A673 (cell line): ENCODE measurements at regions not wholly inside any gene's neighbourhood (a gene's known extent, or its start where the extent isn't known, plus 50 kb on each side); places are given as distances from the start of the nearest gene placed in this dataset.
A peak's percentile ranks its signal among the peaks of the same experiment; 100 is the strongest.

Experiments
- BruUV-seq: library from RNA; stranded (reverse); fragments of 400-500 nt; replicated peaks from 2 replicates; lab custom pipeline; 2021; lab: Mats Ljungman, UMichigan
- CTCF ChIA-PET: fragments of 300-600 bp; sonication (Branson Sonifier 250); formaldehyde crosslinking; loops from one replicate; lab custom pipeline; 2022; ENCODE audit warnings: antibody characterized with exemption; lab: Charles Lee
- POLR2A ChIA-PET: fragments of 300-600 bp; sonication (Branson Sonifier 250); formaldehyde crosslinking; loops from one replicate; lab custom pipeline; 2022; ENCODE audit warnings: antibody characterized with exemption; ENCODE audit not compliant: low non-redundant PET; lab: Charles Lee
- DNase-seq: peaks from one replicate; pipeline ENCODE4 v3.0.0-alpha.2; 2015; ENCODE audit warnings: low spot score
- H3K27ac ChIP-seq: fragments of 200-600 bp; sonication (generic); 2 replicates; pipeline ENCODE4 v1.5.1; 2016; ENCODE audit warnings: mixed run types, low read depth, mild to moderate bottlenecking, mixed read lengths, antibody characterized with exemption, low read length; ENCODE audit not compliant: poor library complexity, severe bottlenecking
- H3K27me3 ChIP-seq: fragments of 200-600 bp; sonication (generic); replicated peaks from 2 replicates; pipeline ENCODE4 v1.6.1; 2017; ENCODE audit warnings: mixed run types, low read depth, mild to moderate bottlenecking, mixed read lengths, antibody characterized with exemption, low read length; ENCODE audit not compliant: insufficient read depth, poor library complexity
- H3K36me3 ChIP-seq: fragments of 200-600 bp; sonication (generic); 2 replicates; pipeline ENCODE4 v1.6.1; 2016; ENCODE audit warnings: mixed run types, mild to moderate bottlenecking, mixed read lengths, antibody characterized with exemption, low read length; ENCODE audit not compliant: insufficient read depth, poor library complexity, severe bottlenecking
- H3K4me1 ChIP-seq: fragments of 200-600 bp; sonication (generic); 2 replicates; pipeline ENCODE4 v1.6.1; 2017; ENCODE audit warnings: mixed run types, mild to moderate bottlenecking, mixed read lengths, antibody characterized with exemption, low read length; ENCODE audit not compliant: insufficient read depth, poor library complexity, severe bottlenecking
- H3K4me3 ChIP-seq: fragments of 200-600 bp; sonication (generic); 2 replicates; pipeline ENCODE4 v1.5.1; 2016; ENCODE audit warnings: low read depth, mixed run types, mild to moderate bottlenecking, mixed read lengths, low read length; ENCODE audit not compliant: poor library complexity, severe bottlenecking
- H3K9me3 ChIP-seq: fragments of 200-600 bp; sonication (generic); 2 replicates; pipeline ENCODE4 v1.6.1; 2016; ENCODE audit warnings: mixed run types, low read depth, mild to moderate bottlenecking, mixed read lengths, antibody characterized with exemption, low read length; ENCODE audit not compliant: poor library complexity, severe bottlenecking
- EZH2 ChIP-seq: fragments of 200-600 bp; sonication (generic); IDR thresholded peaks from 2 replicates; pipeline ENCODE4 v1.6.1; 2017; ENCODE audit warnings: borderline replicate concordance, low read depth, mild to moderate bottlenecking, mixed read lengths, antibody characterized with exemption, low read length; ENCODE audit not compliant: poor library complexity, severe bottlenecking
- intact Hi-C: fragments of 100-400 bp; cut with micrococcal nuclease; formaldehyde crosslinking; loops from one replicate; pipeline ENCODE4 v1.10.0; 2022; ENCODE audit not compliant: unreplicated experiment
- TF ChIP-seq, protein P1 (sequence below): fragments of 300-800, 200-600 bp; sonication (generic); conservative IDR thresholded peaks from 2 replicates; pipeline ENCODE4 v1.5.1; 2017; ENCODE audit warnings: low read depth, mild to moderate bottlenecking, antibody characterized with exemption, low read length, moderate library complexity, mixed read lengths

DNA sequence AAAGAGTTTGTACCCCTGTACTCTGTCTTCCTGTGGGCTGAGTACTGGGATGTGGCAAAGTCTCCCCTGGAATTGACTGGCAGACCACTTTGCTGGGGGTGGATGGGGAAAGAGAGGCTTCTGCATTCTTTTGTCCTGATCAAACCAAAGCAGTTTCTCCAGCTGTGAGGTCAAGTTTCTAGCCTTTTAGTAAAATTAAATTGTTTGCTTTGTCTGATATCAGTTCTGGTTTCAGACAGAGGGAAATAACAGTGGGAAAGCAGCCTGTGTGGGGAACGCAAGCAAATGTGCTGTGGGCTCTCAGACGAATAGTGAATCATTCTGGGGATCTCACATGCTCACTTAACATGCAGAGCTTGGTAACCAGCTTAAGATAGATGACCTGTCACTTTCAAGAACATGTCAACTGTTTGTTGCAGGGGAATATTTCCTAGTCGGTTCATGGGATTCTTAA, 151.6 kb downstream of the FAT3 start:
- intact Hi-C loops = no loop called here
- DNase-seq = no peak
- H3K27ac ChIP-seq = no peak overlapping the region

DNA sequence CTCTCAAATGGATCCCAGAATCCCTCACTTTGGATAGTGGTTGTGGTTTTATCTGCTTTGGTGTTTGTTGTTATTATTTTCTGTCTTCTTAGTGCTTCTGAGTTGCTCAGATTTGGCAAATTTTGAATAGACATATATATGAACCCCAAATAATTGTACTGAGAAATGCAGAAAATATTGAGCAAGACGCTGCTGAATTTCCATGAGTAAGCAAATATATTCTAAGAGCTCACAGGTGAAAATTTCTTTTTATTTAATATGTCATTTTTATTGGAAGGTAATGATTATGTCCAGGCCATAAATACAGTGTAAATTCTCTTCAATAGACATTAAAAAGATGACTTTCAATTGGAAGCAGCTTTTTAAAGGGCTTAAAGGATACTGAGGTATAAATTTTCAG, 152.1 kb downstream of the FAT3 start:
- TF ChIP-seq, protein P1, sequence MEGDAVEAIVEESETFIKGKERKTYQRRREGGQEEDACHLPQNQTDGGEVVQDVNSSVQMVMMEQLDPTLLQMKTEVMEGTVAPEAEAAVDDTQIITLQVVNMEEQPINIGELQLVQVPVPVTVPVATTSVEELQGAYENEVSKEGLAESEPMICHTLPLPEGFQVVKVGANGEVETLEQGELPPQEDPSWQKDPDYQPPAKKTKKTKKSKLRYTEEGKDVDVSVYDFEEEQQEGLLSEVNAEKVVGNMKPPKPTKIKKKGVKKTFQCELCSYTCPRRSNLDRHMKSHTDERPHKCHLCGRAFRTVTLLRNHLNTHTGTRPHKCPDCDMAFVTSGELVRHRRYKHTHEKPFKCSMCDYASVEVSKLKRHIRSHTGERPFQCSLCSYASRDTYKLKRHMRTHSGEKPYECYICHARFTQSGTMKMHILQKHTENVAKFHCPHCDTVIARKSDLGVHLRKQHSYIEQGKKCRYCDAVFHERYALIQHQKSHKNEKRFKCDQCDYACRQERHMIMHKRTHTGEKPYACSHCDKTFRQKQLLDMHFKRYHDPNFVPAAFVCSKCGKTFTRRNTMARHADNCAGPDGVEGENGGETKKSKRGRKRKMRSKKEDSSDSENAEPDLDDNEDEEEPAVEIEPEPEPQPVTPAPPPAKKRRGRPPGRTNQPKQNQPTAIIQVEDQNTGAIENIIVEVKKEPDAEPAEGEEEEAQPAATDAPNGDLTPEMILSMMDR = no peak
- no peak for TF ChIP-seq EZH2
- no peaks in the 10 kb centered on the region for H3K27me3 ChIP-seq
- ChIA-PET POLR2A (no interaction called here), CTCF (no interaction called here)
- BruUV-seq = no TSS peak
- intact Hi-C loops = no loop called here
- no peak overlapping the region for H3K4me3 ChIP-seq
- no peaks in the 10 kb centered on the region for H3K4me1 ChIP-seq
- no peaks in the 10 kb centered on the region for H3K9me3 ChIP-seq
- no peak overlapping the region for H3K27ac ChIP-seq
- no peaks in the 10 kb centered on the region for H3K36me3 ChIP-seq
- DNase-seq = no peak

More for the DNA sequence above, 151.6 kb downstream of the FAT3 start:
- ChIA-PET CTCF (no interaction called here), POLR2A (no interaction called here)
- H3K4me3 ChIP-seq = no peak overlapping the region
- no peak for TF ChIP-seq EZH2
- TF ChIP-seq, protein P1 = no peak
- H3K4me1 ChIP-seq = no peaks in the 10 kb centered on the region
- BruUV-seq = no TSS peak
- no peaks in the 10 kb centered on the region for H3K27me3 ChIP-seq
- no peaks in the 10 kb centered on the region for H3K9me3 ChIP-seq
- H3K36me3 ChIP-seq = no peaks in the 10 kb centered on the region

DNA sequence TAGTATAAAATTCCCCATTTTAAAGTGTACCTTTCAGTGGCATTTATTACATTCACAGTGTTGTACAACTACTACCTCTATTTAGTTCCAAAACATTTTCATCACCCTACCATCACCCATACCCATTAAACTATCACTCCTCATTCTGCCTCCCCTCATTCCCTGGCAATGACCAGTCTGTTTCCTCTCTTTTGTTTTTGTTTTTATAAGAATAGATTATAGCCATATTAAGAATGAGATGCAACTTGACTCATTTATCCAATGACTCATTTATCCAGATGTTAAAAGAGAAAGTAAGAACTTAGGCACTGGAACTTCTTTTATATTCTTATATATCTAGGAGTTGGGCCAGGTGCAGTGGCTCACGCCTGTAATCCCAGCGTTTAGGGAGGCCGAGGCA, 156.3 kb downstream of the FAT3 start:
- TF ChIP-seq, protein P1 = no peak
- no peak for TF ChIP-seq EZH2
- ChIA-PET POLR2A (no interaction called here), CTCF (no interaction called here)
- Histone ChIP-seq H3K9me3 (no peaks in the 10 kb centered on the region), H3K36me3 (no peaks in the 10 kb centered on the region), H3K4me1 (no peaks in the 10 kb centered on the region), H3K27ac (no peak overlapping the region), H3K27me3 (no peaks in the 10 kb centered on the region), H3K4me3 (no peak overlapping the region)
- DNase-seq = peak; percentile 9
- no TSS peak for BruUV-seq
- intact Hi-C loops = no loop called here
